Neutrophil (primary cell): ENCODE measurements at regions not wholly inside any gene's neighbourhood (a gene's known extent, or its start where the extent isn't known, plus 50 kb on each side); places are given as distances from the start of the nearest gene placed in this dataset.

Source experiments
- H3K27ac ChIP-seq: fragments of 200-600 bp; sonication (generic); 2 replicates; pipeline ENCODE4 v1.5.1; 2016; ENCODE audit warnings: mild to moderate bottlenecking, moderate library complexity
- H3K27me3 ChIP-seq: fragments of 200-600 bp; sonication (generic); 2 replicates; pipeline ENCODE4 v1.6.0; 2016; ENCODE audit warnings: mild to moderate bottlenecking
- H3K36me3 ChIP-seq: fragments of 200-600 bp; sonication (generic); 2 replicates; pipeline ENCODE4 v1.5.1; 2017
- H3K4me1 ChIP-seq, 2 experiments: fragments of 200-600 bp in 1 of 2; sonication (generic) in 1 of 2; 1 replicate in 1 of 2; 2 replicates in 1 of 2; pipeline versions ENCODE4 v1.5.1 to v1.6.1; 2013 to 2016; ENCODE audit warnings: low read depth in 1 of 2, low read length in 1 of 2, mild to moderate bottlenecking in 1 of 2, moderate library complexity in 1 of 2; ENCODE audit not compliant: control insufficient read depth in 1 of 2, insufficient read depth in 1 of 2
- H3K4me3 ChIP-seq, 2 experiments: fragments of 200-600 bp in 1 of 2; sonication (generic) in 1 of 2; 1 replicate in 1 of 2; 2 replicates in 1 of 2; pipeline ENCODE4 v1.5.1; 2013 to 2016; ENCODE audit warnings: low read depth in 1 of 2, low read length in 1 of 2, mild to moderate bottlenecking in 1 of 2, moderate library complexity in 1 of 2
- H3K9me3 ChIP-seq: fragments of 200-600 bp; sonication (generic); 2 replicates; pipeline ENCODE4 v1.5.1; 2016
- CTCF ChIP-seq: fragments of 200-600 bp; sonication (generic); IDR thresholded peaks from 2 replicates; pipeline ENCODE4 v1.5.1; 2016; ENCODE audit warnings: antibody characterized with exemption

GRCh38 chr4:116705466-116705865 lies 379.9 kb downstream of the TRAM1L1 start:
- Histone ChIP-seq H3K36me3 (no peaks in the 10 kb centered on the region), H3K4me1 (no peaks in the 10 kb centered on the region), H3K4me3 (no peak overlapping the region), H3K9me3 (no peaks in the 10 kb centered on the region), H3K27me3 (no peaks in the 10 kb centered on the region), H3K27ac (no peak overlapping the region)
- no peak for TF ChIP-seq CTCF

GRCh38 chr4:116702949-116703348 lies 382.4 kb downstream of the TRAM1L1 start:
- Histone ChIP-seq H3K27me3 (no peaks in the 10 kb centered on the region), H3K4me1 (no peaks in the 10 kb centered on the region), H3K27ac (no peak overlapping the region), H3K4me3 (no peak overlapping the region), H3K36me3 (no peaks in the 10 kb centered on the region), H3K9me3 (no peaks in the 10 kb centered on the region)
- TF ChIP-seq CTCF = no peak

GRCh38 chr4:116688536-116688935 lies 396.8 kb downstream of the TRAM1L1 start:
- no peaks in the 10 kb centered on the region for H3K9me3 ChIP-seq
- no peaks in the 10 kb centered on the region for H3K36me3 ChIP-seq
- no peaks in the 10 kb centered on the region for H3K27me3 ChIP-seq
- no peak overlapping the region for H3K4me3 ChIP-seq
- H3K4me1 ChIP-seq = no peaks in the 10 kb centered on the region
- TF ChIP-seq CTCF = no peak
- no peak overlapping the region for H3K27ac ChIP-seq

DNA sequence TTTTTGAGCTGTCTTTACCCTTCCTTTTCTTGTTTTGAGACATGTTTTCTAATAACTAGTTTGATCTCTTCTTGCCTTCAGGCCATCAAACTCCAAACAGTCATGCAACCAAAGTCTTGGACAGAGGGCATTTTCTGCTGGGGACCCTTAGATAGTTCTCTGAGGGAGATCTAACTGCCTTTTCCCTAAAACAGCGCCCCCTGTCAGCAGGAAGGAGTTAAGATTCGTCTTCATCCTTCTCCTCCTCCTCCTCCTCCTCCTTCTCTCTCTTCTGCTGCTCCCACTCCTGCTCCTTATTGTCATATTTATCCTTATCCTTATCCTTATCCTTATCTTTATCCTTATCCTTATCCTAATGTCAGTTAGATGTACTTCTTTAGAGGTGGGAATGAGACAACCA lies 417.2 kb downstream of the TRAM1L1 start:
- TF ChIP-seq CTCF = no peak
- Histone ChIP-seq H3K4me3 (no peak overlapping the region), H3K27me3 (no peaks in the 10 kb centered on the region), H3K9me3 (no peaks in the 10 kb centered on the region), H3K4me1 (no peaks in the 10 kb centered on the region), H3K27ac (no peak overlapping the region), H3K36me3 (no peaks in the 10 kb centered on the region)

- Histone ChIP-seq H3K9me3 (no peaks in the 10 kb centered on the region), H3K4me3 (no peak overlapping the region)
Measured at GRCh38 chr4:116665716-116666115, 419.7 kb downstream of the TRAM1L1 start.

More at GRCh38 chr4:116665716-116666115, 419.7 kb downstream of the TRAM1L1 start:
- H3K4me1 ChIP-seq = no peaks in the 10 kb centered on the region
- no peak overlapping the region for H3K27ac ChIP-seq
- no peaks in the 10 kb centered on the region for H3K36me3 ChIP-seq
- no peak for TF ChIP-seq CTCF
- no peaks in the 10 kb centered on the region for H3K27me3 ChIP-seq
